ENCODE measurements at regions not wholly inside any gene's neighbourhood (a gene's known extent, or its start where the extent isn't known, plus 50 kb on each side); places are given as distances from the start of the nearest gene placed in this dataset.

DNA sequence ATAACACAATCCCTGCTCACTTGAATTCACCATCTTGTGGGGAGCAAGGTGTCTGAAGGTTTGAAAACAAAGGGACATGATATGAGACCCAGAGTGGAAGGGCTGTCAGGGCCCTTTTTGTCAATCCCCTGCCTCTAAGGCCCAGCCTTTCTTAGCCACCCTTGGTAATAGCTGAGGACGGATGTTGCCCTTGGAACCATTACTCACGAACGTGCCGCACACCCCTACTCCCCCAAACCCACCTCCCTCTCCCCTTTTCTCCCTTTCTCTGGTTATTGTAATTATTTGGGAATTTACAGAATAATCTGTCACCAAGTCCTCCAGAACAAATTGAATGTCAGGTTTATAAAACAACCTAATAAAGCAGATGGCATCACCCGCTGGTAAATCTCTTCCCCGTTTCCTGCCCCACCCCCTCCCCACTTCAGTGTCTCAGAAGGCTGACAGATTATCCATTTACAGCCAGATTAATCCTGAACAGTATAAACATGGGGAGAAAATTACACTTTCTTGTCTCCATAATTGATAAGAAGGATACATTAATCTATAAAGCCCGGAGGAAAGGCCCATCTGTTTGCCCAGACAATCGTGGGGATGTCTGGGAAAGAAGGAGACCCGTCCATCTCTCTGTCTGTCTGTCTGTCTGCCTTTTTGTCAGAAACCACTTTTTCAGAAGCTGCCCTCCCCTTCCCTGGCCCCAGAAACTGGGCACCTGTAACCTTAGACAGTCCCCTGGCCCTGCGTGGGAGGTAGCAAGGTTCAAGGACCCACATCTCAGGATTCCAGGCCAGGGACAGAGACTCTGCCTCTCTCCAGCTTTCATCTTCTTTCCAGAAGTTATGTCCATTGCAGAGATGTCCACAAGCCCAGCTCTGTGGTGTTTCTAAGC is 60.6 kb upstream of the CD34 start:
- Histone ChIP-seq H3K4me3 (replicated peaks in 1 of 3; ENCODE audit: insufficient read depth in 1 of 3, low read depth in 2 of 3, low read length in 3 of 3) (no peak overlapping the region), H3K9me3 (ENCODE audit: low read length) (no peaks in the 10 kb centered on the region), H3K4me1 (ENCODE audit: insufficient read depth, low read length) (no peaks in the 10 kb centered on the region), H3K36me3 (replicated peaks in 1 of 2; ENCODE audit: control insufficient read depth in 1 of 2, insufficient read depth in 2 of 2, low read length in 2 of 2) (no peaks in the 10 kb centered on the region), H3K27ac (ENCODE audit: extremely low read length, insufficient read depth, low read length) (no peak overlapping the region), H3K9ac (ENCODE audit: insufficient read depth, low read depth, low read length) (no peak overlapping the region), H3K27me3 (ENCODE audit: control insufficient read depth in 1 of 2, insufficient read depth in 2 of 2, low read length in 2 of 2) (peaks cover 0 to 26% of the 10 kb centered on the region in 2 experiments; a peak in 2 of 5 replicates), H4K20me1 (ENCODE audit: insufficient read depth, low read length) (no peaks in the 10 kb centered on the region), H3K4me2 (ENCODE audit: low read depth, low read length) (no peak overlapping the region), H2AFZ (ENCODE audit: low read length) (no peak overlapping the region), H3K79me2 (ENCODE audit: insufficient read depth, low read length) (no peaks in the 10 kb centered on the region)
- WGBS (ENCODE audit: low lambda C conversion rate) = 20% methylated on average over 10 of the region's 10 CpGs
- FAIRE-seq (no peak), ATAC-seq (no peak), DNase-seq (ENCODE audit: low spot score) (no peak)
- no TSS peak for BruUV-seq (replicated peaks)
- POLR2A ChIA-PET = no interaction called here
- intact Hi-C loops (cut with micrococcal nuclease; ENCODE audit: unreplicated experiment) = no loop called here
- no peak for TF ChIP-seq ZBTB39 (CRISPR knock-in tag; IDR thresholded peaks at IDR 0.05)
- TF ChIP-seq CBX5 (CRISPR knock-in tag; IDR thresholded peaks at IDR 0.05; ENCODE audit: borderline replicate concordance) = no peak
- TF ChIP-seq ZNF331 (CRISPR knock-in tag; IDR thresholded peaks at IDR 0.05) = no peak
- TF ChIP-seq RELA (CRISPR knock-in tag; IDR thresholded peaks at IDR 0.05) = no peak
- TF ChIP-seq, protein P1, sequence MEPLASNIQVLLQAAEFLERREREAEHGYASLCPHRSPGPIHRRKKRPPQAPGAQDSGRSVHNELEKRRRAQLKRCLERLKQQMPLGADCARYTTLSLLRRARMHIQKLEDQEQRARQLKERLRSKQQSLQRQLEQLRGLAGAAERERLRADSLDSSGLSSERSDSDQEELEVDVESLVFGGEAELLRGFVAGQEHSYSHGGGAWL (CRISPR knock-in tag; IDR thresholded peaks at IDR 0.05) = no peak
- no peak for TF ChIP-seq BRD4 (CRISPR knock-in tag; IDR thresholded peaks at IDR 0.05)
- TF ChIP-seq, protein P2, sequence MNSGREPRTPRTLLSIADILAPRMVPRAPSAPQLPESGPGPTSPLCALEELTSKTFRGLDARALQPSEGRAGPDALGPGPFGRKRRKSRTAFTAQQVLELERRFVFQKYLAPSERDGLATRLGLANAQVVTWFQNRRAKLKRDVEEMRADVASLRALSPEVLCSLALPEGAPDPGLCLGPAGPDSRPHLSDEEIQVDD (CRISPR knock-in tag; IDR thresholded peaks at IDR 0.05; ENCODE audit: borderline replicate concordance) = no peak
- TF ChIP-seq POLR2AphosphoS5 (IDR thresholded peaks at IDR 0.05; ENCODE audit: low read depth, low read length) = no peak
- TF ChIP-seq TERF1 (CRISPR knock-in tag; IDR thresholded peaks at IDR 0.05) = no peak
- TF ChIP-seq, protein P3, sequence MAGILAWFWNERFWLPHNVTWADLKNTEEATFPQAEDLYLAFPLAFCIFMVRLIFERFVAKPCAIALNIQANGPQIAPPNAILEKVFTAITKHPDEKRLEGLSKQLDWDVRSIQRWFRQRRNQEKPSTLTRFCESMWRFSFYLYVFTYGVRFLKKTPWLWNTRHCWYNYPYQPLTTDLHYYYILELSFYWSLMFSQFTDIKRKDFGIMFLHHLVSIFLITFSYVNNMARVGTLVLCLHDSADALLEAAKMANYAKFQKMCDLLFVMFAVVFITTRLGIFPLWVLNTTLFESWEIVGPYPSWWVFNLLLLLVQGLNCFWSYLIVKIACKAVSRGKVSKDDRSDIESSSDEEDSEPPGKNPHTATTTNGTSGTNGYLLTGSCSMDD (CRISPR knock-in tag; IDR thresholded peaks at IDR 0.05) = no peak
- no peak for TF ChIP-seq ZNF777 (CRISPR knock-in tag; IDR thresholded peaks at IDR 0.05)
- TF ChIP-seq RFXAP (CRISPR knock-in tag; IDR thresholded peaks at IDR 0.05; ENCODE audit: borderline replicate concordance) = no peak
- TF ChIP-seq ZNF703 (CRISPR knock-in tag; IDR thresholded peaks at IDR 0.05; ENCODE audit: borderline replicate concordance) = no peak
- TF ChIP-seq ZNF737 (CRISPR knock-in tag; IDR thresholded peaks at IDR 0.05; ENCODE audit: borderline replicate concordance) = no peak
- no peak for TF ChIP-seq POLR2AphosphoS2 (IDR thresholded peaks at IDR 0.05; ENCODE audit: low read depth, low read length)
- no peak for TF ChIP-seq MTA3 (CRISPR knock-in tag; IDR thresholded peaks at IDR 0.05)
- no peak for TF ChIP-seq HNF4G (IDR thresholded peaks at IDR 0.05; ENCODE audit: borderline replicate concordance, low read depth, low read length)
- no peak for TF ChIP-seq HNF4G (CRISPR knock-in tag; IDR thresholded peaks at IDR 0.05; ENCODE audit: borderline replicate concordance, low read depth)
- TF ChIP-seq SMARCC2 (IDR thresholded peaks at IDR 0.05) = no peak
- in situ Hi-C loops (cut with HindIII; ENCODE audit: extremely low pct_ligation_motif_present, low pct_unique_long_range_greater_than_20kb) = no loop called here
- CTCF ChIA-PET (ENCODE audit: low intra/inter-chr PET ratio, low total read pairs) = no interaction called here
